NT2/D1 (cell line): ENCODE measurements at regions not wholly inside any gene's neighbourhood (a gene's known extent, or its start where the extent isn't known, plus 50 kb on each side); places are given as distances from the start of the nearest gene placed in this dataset.

Source experiments
- DNase-seq: peaks from one replicate; pipeline ENCODE4 v3.0.0-alpha.2; 2011; ENCODE audit warnings: low read depth, low spot score
- H3K27me3 ChIP-seq: 2 replicates; pipeline ENCODE4 v1.6.0; 2011; ENCODE audit warnings: mild to moderate bottlenecking; ENCODE audit not compliant: insufficient read length, insufficient read depth
- H3K36me3 ChIP-seq: 2 replicates; pipeline ENCODE4 v1.6.1; 2011; ENCODE audit warnings: mild to moderate bottlenecking, low read length, mixed read lengths; ENCODE audit not compliant: insufficient read depth, insufficient read length
- H3K4me1 ChIP-seq: 2 replicates; pipeline ENCODE4 v1.5.1; 2011; ENCODE audit not compliant: insufficient read depth, insufficient read length
- H3K4me3 ChIP-seq: 2 replicates; pipeline ENCODE4 v1.5.1; 2011; ENCODE audit warnings: low read depth; ENCODE audit not compliant: insufficient read length
- H3K9ac ChIP-seq: 2 replicates; pipeline ENCODE4 v1.6.0; 2011; ENCODE audit warnings: low read depth; ENCODE audit not compliant: insufficient read length
- H3K9me3 ChIP-seq: 2 replicates; pipeline ENCODE4 v1.5.1; 2011; ENCODE audit warnings: mild to moderate bottlenecking, low read length; ENCODE audit not compliant: insufficient read depth
- SUZ12 ChIP-seq: IDR thresholded peaks from 2 replicates; pipeline ENCODE4 v1.6.1; 2011; ENCODE audit not compliant: insufficient read length, insufficient read depth; ENCODE audit errors: extremely low read depth
- YY1 ChIP-seq: IDR thresholded peaks from 2 replicates; pipeline ENCODE4 v1.6.1; 2011; ENCODE audit not compliant: insufficient read length, insufficient read depth
- ZNF274 ChIP-seq: IDR thresholded peaks from 2 replicates; pipeline ENCODE4 v1.6.1; 2011; ENCODE audit warnings: mild to moderate bottlenecking, low read depth, low read length

DNA sequence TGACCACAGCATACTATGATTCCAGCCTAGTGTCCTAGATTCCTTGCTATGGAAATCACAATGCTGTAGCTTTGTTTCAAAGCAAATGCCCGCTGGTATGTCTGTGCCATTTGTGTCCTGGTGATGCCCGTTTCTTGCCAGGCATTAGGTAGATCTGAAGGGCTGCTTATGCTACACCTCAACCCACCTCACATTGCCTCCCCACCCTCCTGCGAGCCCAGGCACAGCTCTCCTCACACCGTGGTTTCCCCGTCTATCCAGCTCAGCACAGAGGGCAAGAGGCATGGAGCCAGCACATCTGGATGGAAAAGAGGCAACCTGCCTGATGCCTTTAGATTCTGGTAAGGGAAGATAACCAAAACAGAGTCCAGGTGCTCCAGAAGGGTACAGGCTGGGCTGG lies 307.4 kb upstream of the B3GAT1 start:
- no peak overlapping the region for H3K4me3 ChIP-seq
- H3K9me3 ChIP-seq, result no peaks in the 10 kb centered on the region
- no peak for DNase-seq

GRCh38 chr11:134716582-134716981 lies 304.5 kb upstream of the B3GAT1 start:
- no peak for DNase-seq
- TF ChIP-seq ZNF274 (no peak), SUZ12 (no peak), YY1 (no peak)
- Histone ChIP-seq H3K9me3 (no peaks in the 10 kb centered on the region), H3K36me3 (no peaks in the 10 kb centered on the region), H3K4me1 (no peaks in the 10 kb centered on the region), H3K4me3 (no peak overlapping the region), H3K27me3 (no peaks in the 10 kb centered on the region), H3K9ac (no peak overlapping the region)

More for the DNA sequence above, 307.4 kb upstream of the B3GAT1 start:
- TF ChIP-seq YY1, result no peak
- TF ChIP-seq ZNF274, result no peak
- TF ChIP-seq SUZ12, result no peak
- Histone ChIP-seq H3K36me3 (no peaks in the 10 kb centered on the region), H3K27me3 (no peaks in the 10 kb centered on the region), H3K4me1 (no peaks in the 10 kb centered on the region), H3K9ac (no peak overlapping the region)

DNA sequence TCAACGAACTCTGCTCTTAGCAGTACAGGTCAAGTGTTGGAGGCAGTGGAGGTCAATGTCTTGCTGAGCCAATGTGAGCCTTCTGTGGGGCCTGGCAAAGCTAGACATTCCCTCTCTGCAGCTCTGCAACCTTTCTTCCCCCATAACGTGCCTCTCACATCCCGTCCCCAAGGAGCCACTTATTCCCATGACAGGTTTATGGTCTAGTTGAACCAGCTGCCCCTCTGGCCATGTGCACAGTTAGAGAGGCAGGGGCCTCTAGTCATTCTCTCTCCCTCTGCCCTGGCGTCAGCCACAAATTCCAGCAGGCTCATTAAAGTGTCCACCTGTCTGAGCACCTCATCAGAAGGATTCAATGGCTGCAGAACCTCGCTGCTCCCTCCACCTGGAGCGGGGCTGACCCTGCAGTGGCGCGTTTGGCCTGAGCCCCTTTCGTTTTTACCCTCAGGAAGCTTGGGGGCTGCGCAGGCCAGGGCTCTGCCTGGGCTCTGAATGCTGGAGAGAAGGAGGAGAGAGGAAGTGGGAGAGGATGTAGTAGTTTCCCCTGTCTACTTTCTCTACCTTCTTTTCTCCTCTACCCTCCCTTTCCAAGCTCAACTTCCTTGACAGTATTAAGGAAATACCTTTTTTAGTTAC lies 302.1 kb upstream of the B3GAT1 start:
- no peak for DNase-seq
- H3K9ac ChIP-seq, result no peak overlapping the region
- H3K4me3 ChIP-seq, result no peak overlapping the region
- no peaks in the 10 kb centered on the region for H3K9me3 ChIP-seq
- no peaks in the 10 kb centered on the region for H3K4me1 ChIP-seq
- no peak for TF ChIP-seq YY1
- no peak for TF ChIP-seq SUZ12
- TF ChIP-seq ZNF274, result no peak
- no peaks in the 10 kb centered on the region for H3K36me3 ChIP-seq
- no peaks in the 10 kb centered on the region for H3K27me3 ChIP-seq

GRCh38 chr11:134712228-134713145 lies 300.4 kb upstream of the B3GAT1 start:
- no peaks in the 10 kb centered on the region for H3K27me3 ChIP-seq
- H3K9ac ChIP-seq, result no peak overlapping the region
- no peaks in the 10 kb centered on the region for H3K4me1 ChIP-seq
- H3K9me3 ChIP-seq, result no peaks in the 10 kb centered on the region
- no peaks in the 10 kb centered on the region for H3K36me3 ChIP-seq
- no peak for DNase-seq
- no peak overlapping the region for H3K4me3 ChIP-seq
- TF ChIP-seq YY1, result no peak
- TF ChIP-seq ZNF274, result no peak

- Histone ChIP-seq H3K27me3 (no peaks in the 10 kb centered on the region), H3K9me3 (no peaks in the 10 kb centered on the region), H3K4me1 (no peaks in the 10 kb centered on the region), H3K36me3 (no peaks in the 10 kb centered on the region), H3K9ac (no peak overlapping the region), H3K4me3 (no peak overlapping the region)
- TF ChIP-seq SUZ12, result no peak
- TF ChIP-seq ZNF274, result no peak
- TF ChIP-seq YY1, result no peak
- no peak for DNase-seq
These were observed 299.5 kb upstream of the B3GAT1 start for GRCh38 chr11:134711588-134711987.

DNA sequence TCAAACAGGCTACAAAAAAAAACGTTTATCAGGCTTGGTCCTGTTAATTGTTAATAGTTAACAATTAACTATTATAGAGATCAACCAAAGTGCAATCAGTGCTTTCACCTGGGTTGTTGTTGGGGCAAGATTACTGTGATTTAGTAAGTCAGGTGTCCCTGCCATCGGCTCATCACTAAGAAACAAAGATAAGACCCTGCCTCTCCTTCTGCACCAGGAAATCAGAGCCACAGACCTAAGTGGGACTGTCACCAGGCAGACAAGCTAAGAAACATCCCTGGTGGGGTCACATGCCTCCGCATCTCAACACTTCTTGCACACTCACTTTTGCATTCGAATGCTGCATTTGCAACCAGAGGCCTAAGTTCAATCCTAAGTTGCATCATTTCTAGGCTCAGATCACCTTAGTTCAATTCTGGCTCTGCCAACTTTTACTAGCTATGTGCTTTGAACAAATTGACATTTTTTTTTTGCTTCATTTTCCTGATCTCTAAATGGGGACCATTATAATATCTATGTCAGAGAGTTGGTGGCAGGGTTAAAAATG lies 298.9 kb upstream of the B3GAT1 start:
- no peak overlapping the region for H3K9ac ChIP-seq
- H3K4me1 ChIP-seq, result no peaks in the 10 kb centered on the region
- no peaks in the 10 kb centered on the region for H3K27me3 ChIP-seq
- DNase-seq, result no peak
- no peak overlapping the region for H3K4me3 ChIP-seq
- no peaks in the 10 kb centered on the region for H3K36me3 ChIP-seq
- no peaks in the 10 kb centered on the region for H3K9me3 ChIP-seq
- no peak for TF ChIP-seq YY1
- TF ChIP-seq ZNF274, result no peak
- TF ChIP-seq SUZ12, result no peak

GRCh38 chr11:134705858-134706257 lies 293.8 kb upstream of the B3GAT1 start:
- no peak for TF ChIP-seq SUZ12
- no peak for TF ChIP-seq YY1
- no peak for TF ChIP-seq ZNF274
- H3K4me1 ChIP-seq, result no peaks in the 10 kb centered on the region

More at GRCh38 chr11:134705858-134706257, 293.8 kb upstream of the B3GAT1 start:
- Histone ChIP-seq H3K9me3 (no peaks in the 10 kb centered on the region), H3K27me3 (no peaks in the 10 kb centered on the region), H3K36me3 (no peaks in the 10 kb centered on the region), H3K4me3 (no peak overlapping the region), H3K9ac (no peak overlapping the region)
- DNase-seq, result no peak
